ENCODE measurements at regions not wholly inside any gene's neighbourhood (a gene's known extent, or its start where the extent isn't known, plus 50 kb on each side); places are given as distances from the start of the nearest gene placed in this dataset.
"Not testable (repeated sequence)": the region's sequence is repeated elsewhere in the genome, so short reads cannot be mapped to it uniquely, and the experiment has no call there.

DNA sequence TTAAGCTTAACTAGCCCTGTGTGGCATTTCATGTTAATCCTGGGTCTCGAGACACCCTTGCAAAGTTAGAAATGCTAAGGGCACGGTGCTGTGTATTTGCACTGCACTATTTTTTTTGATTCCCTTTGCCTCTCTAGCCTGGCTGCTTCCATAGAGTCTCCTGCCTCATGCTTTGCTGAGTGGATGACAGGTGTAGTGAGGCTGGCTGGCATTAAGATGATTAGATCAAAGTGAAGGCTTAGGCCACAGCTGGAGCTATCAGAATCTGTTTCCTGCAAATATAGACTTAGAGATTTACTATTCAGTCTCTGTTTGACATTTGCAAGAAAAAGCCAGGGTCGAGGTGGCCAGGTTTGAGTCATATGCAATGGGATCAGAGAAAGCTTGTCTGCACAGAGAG, 791.1 kb downstream of the AACS start:
- TF ChIP-seq, protein P1, sequence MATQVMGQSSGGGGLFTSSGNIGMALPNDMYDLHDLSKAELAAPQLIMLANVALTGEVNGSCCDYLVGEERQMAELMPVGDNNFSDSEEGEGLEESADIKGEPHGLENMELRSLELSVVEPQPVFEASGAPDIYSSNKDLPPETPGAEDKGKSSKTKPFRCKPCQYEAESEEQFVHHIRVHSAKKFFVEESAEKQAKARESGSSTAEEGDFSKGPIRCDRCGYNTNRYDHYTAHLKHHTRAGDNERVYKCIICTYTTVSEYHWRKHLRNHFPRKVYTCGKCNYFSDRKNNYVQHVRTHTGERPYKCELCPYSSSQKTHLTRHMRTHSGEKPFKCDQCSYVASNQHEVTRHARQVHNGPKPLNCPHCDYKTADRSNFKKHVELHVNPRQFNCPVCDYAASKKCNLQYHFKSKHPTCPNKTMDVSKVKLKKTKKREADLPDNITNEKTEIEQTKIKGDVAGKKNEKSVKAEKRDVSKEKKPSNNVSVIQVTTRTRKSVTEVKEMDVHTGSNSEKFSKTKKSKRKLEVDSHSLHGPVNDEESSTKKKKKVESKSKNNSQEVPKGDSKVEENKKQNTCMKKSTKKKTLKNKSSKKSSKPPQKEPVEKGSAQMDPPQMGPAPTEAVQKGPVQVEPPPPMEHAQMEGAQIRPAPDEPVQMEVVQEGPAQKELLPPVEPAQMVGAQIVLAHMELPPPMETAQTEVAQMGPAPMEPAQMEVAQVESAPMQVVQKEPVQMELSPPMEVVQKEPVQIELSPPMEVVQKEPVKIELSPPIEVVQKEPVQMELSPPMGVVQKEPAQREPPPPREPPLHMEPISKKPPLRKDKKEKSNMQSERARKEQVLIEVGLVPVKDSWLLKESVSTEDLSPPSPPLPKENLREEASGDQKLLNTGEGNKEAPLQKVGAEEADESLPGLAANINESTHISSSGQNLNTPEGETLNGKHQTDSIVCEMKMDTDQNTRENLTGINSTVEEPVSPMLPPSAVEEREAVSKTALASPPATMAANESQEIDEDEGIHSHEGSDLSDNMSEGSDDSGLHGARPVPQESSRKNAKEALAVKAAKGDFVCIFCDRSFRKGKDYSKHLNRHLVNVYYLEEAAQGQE (IDR thresholded peaks at IDR 0.05; ENCODE audit: insufficient replicate concordance, low read depth) = no peak
- TF ChIP-seq SPI1 (IDR thresholded peaks at IDR 0.05; ENCODE audit: borderline replicate concordance, low read depth) (no peak), GABPA (IDR thresholded peaks at IDR 0.05; ENCODE audit: low read depth) (no peak), POLR2AphosphoS5 (IDR thresholded peaks at IDR 0.05; ENCODE audit: low read depth) (no peak)
- TF ChIP-seq, protein P2, sequence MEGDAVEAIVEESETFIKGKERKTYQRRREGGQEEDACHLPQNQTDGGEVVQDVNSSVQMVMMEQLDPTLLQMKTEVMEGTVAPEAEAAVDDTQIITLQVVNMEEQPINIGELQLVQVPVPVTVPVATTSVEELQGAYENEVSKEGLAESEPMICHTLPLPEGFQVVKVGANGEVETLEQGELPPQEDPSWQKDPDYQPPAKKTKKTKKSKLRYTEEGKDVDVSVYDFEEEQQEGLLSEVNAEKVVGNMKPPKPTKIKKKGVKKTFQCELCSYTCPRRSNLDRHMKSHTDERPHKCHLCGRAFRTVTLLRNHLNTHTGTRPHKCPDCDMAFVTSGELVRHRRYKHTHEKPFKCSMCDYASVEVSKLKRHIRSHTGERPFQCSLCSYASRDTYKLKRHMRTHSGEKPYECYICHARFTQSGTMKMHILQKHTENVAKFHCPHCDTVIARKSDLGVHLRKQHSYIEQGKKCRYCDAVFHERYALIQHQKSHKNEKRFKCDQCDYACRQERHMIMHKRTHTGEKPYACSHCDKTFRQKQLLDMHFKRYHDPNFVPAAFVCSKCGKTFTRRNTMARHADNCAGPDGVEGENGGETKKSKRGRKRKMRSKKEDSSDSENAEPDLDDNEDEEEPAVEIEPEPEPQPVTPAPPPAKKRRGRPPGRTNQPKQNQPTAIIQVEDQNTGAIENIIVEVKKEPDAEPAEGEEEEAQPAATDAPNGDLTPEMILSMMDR (IDR thresholded peaks at IDR 0.05; ENCODE audit: insufficient read depth, low read length) = no peak
- Histone ChIP-seq H3K4me3 (replicated peaks; ENCODE audit: insufficient read depth, low read length) (no peak overlapping the region), H3K27ac (replicated peaks) (no peak overlapping the region), H3K27me3 (ENCODE audit: insufficient read depth, poor library complexity, severe bottlenecking) (no peaks in the 10 kb centered on the region)
- DNase-seq (ENCODE audit: low read depth in 1 of 2, low spot score in 1 of 2) = no peak

DNA sequence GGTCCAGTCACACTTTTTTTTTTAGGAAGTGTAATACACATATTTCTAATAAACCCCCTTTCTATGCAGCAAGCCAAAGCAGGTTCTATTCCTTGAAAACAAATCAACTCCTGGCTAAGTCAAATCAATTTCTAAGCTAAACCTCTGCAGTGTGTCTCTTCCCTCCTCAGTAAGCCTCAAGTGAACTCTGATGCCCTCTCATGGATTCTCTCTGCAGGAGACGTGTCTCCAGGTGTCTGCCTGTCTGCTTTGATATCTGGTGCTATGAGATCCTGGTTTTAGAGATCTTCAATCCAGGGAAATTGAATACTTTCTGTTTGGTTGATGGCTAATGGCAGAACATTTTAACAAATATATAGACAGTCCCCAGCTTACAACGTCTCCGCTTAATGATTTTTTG, 791.7 kb downstream of the AACS start:
- Histone ChIP-seq H3K27ac (replicated peaks) (no peak overlapping the region), H3K27me3 (ENCODE audit: insufficient read depth, poor library complexity, severe bottlenecking) (no peaks in the 10 kb centered on the region), H3K4me3 (replicated peaks; ENCODE audit: insufficient read depth, low read length) (no peak overlapping the region)
- DNase-seq (ENCODE audit: low read depth in 1 of 2, low spot score in 1 of 2) = no peak
- TF ChIP-seq GABPA (IDR thresholded peaks at IDR 0.05; ENCODE audit: low read depth) (no peak), SPI1 (IDR thresholded peaks at IDR 0.05; ENCODE audit: borderline replicate concordance, low read depth) (no peak)

DNA sequence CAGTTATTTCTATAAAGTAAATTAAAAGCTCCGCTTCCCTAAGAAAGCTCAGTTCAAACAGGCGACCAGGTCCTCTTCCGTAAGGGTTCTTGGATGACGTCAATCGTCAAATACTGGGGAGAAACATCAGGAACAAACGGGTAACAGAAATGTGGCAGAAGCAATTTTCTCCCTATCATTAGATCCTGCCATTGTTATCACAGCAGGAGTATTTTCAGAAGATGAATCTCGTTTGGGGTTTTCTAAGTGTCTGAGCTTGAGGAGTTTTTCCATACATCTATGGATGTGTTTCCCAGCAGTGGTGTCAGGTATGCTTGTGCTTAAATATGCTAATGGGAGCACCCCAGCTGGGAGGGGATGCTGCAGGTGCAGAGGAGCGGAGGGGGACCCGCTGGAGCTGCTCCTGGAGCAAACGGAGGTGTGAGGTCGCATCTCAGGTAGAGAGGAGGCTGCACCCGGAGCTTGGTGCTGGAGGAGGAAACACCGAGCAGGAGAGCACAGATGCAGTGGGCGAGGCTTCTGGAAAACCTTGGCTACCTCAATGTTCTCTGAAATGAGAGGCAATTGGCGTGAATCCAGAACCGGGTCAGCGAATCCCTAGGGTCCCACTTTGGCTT, 795.5 kb downstream of the AACS start:
- H3K4me3 ChIP-seq (replicated peaks; ENCODE audit: insufficient read depth, low read length) = no peak overlapping the region
- no peaks in the 10 kb centered on the region for H3K27me3 ChIP-seq (ENCODE audit: insufficient read depth, poor library complexity, severe bottlenecking)
- no peak overlapping the region for H3K27ac ChIP-seq (replicated peaks)
- no peak for TF ChIP-seq GABPA (IDR thresholded peaks at IDR 0.05; ENCODE audit: low read depth)
- no peak for DNase-seq (ENCODE audit: low read depth in 1 of 2, low spot score in 1 of 2)

DNA sequence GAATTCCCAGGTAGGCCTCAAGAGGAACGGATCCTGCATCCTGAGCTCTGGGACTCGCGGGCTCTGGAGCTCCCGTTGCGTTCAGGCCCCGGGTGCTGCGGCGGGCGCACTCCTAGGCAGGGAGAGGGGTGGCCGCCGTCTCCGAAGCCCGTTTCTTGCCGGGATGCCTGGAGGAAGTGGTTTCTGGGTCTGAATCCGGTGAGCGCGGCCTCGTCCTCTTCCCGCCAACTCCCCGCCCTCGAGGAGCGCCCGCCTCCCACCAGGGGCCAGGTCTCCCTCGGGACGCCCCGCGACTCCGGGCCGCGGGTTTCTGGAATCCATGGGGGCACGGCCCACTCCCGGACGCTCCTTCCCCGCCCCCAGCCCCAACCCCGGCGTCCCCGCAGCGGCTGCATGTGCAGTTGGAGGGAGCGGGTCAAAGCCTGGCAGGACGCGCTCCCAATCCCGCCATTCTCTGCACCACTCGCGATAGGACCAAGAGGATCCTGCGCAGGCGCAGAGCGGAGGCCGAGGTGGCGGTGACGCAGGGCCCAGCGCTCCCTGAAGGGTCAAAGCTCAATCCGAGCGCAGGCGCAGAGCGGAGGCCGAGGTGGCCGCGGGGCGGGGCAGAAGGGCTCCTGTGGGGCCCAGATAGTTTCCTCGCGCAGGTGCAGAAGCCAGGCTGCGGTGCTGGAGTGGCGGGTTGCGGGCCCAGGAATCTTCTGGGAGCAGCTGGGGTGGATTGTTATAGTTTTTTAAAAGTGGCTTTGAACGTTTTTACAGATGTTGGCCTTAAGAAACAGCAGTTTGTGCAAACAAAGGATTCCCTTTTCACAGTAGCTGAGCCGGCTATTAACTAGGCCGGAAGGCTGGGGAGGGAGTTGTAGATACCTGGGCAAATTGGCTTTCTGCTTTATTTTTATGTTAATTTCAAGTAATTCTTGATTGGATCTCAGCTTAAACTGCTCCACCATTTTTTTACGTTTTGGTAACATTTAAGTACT, 796.4 kb downstream of the AACS start:
- Histone ChIP-seq H3K4me3 (replicated peaks; ENCODE audit: insufficient read depth, low read length) (no peak overlapping the region), H3K27ac (replicated peaks) (no peak overlapping the region), H3K27me3 (ENCODE audit: insufficient read depth, poor library complexity, severe bottlenecking) (no peaks in the 10 kb centered on the region)
- DNase-seq (ENCODE audit: low read depth in 1 of 2, low spot score in 1 of 2) = no peak
- TF ChIP-seq, protein P1 (IDR thresholded peaks at IDR 0.05; ENCODE audit: insufficient replicate concordance, low read depth) = no peak
- no peak for TF ChIP-seq SPI1 (IDR thresholded peaks at IDR 0.05; ENCODE audit: borderline replicate concordance, low read depth)
- TF ChIP-seq, protein P2 (IDR thresholded peaks at IDR 0.05; ENCODE audit: insufficient read depth, low read length) = no peak
- no peak for TF ChIP-seq GABPA (IDR thresholded peaks at IDR 0.05; ENCODE audit: low read depth)
- TF ChIP-seq POLR2AphosphoS5 (IDR thresholded peaks at IDR 0.05; ENCODE audit: low read depth) = no peak

DNA sequence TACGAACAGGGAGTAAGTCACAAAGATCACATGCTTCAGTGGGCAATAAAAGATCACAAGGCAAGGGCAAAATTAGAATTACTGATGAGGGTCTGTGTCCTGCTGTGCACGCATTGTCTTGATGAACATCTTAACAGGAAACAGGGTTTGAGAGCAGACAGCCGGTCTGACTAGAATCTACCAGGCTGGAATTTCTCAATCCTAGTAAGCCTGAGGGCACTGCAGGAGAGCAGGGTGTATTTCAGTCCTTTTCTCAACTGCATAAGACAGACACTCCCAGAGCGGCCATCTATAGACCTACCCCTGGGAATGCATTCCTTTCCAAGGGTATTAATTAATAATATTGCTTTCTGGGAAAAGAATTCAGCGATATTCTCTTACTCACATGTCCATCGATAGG, 800.0 kb downstream of the AACS start:
- not testable (repeated sequence) for H3K27ac ChIP-seq (replicated peaks); H3K27me3 ChIP-seq (ENCODE audit: insufficient read depth, poor library complexity, severe bottlenecking); DNase-seq (ENCODE audit: low read depth in 1 of 2, low spot score in 1 of 2); H3K4me3 ChIP-seq (replicated peaks; ENCODE audit: insufficient read depth, low read length)

Measured in HL-60 (cell line).